Body of pancreas (tissue), 4 donors: ENCODE measurements at regions not wholly inside any gene's neighbourhood (a gene's known extent, or its start where the extent isn't known, plus 50 kb on each side); places are given as distances from the start of the nearest gene placed in this dataset.

Experiments used
- CTCF ChIP-seq, 7 experiments: fragments of 450-650 bp in 4 of 7; fragments of 200-600 bp in 3 of 7; sonication (generic) in 3 of 7; IDR thresholded peaks; one replicate each; pipeline ENCODE4 v1.5.1; 2016 to 2019; ENCODE audit warnings: antibody characterized with exemption in 7 of 7
- POLR2A ChIP-seq, 3 donors: fragments of 450-650 bp; IDR thresholded peaks; one replicate each; pipeline ENCODE4 v1.6.1; 2016; ENCODE audit warnings: antibody characterized with exemption in 3 of 3, mild to moderate bottlenecking in 2 of 3

- TF ChIP-seq CTCF (IDR thresholded peaks at IDR 0.05) = no peak
- TF ChIP-seq POLR2A (IDR thresholded peaks at IDR 0.05) = no peak
Measured at GRCh38 chr14:81637639-81638038, 104.0 kb upstream of the SEL1L start.
